GM12878 (cell line): ENCODE measurements at regions not wholly inside any gene's neighbourhood (a gene's known extent, or its start where the extent isn't known, plus 50 kb on each side); places are given as distances from the start of the nearest gene placed in this dataset.

ENCODE experiments used
- ATAC-seq: fragments of 200-7000 bp; cut with Tn5 transposase; 3 replicates; pipeline ENCODE4 v1.9.1; 2020; ENCODE audit warnings: mild to moderate bottlenecking, moderate library complexity
- BruUV-seq: library from RNA; stranded (reverse); fragments of 400-500 nt; replicated peaks from 2 replicates; lab custom pipeline; 2021; lab: Mats Ljungman, UMichigan
- CTCF ChIA-PET: fragments of 300-600 bp; sonication (Branson Sonifier 250); formaldehyde crosslinking; extraction: SDS; loops from one replicate; lab custom pipeline; 2021; ENCODE audit warnings: inconsistent platforms; lab: Yijun Ruan, JAX
- POLR2A ChIA-PET: fragments of 350-600 bp; formaldehyde crosslinking; extraction: SDS; loops from one replicate; lab custom pipeline; 2021; ENCODE audit warnings: inconsistent platforms; lab: Charles Lee
- RAD21 ChIA-PET: fragments of 300-600 bp; sonication (Branson Sonifier 250); formaldehyde crosslinking; loops from one replicate; lab custom pipeline; 2023; ENCODE audit warnings: antibody characterized with exemption; ENCODE audit not compliant: unreplicated experiment; lab: Charles Lee
- SMC1A ChIA-PET: fragments of 300-600 bp; sonication (Branson Sonifier 250); formaldehyde crosslinking; loops from one replicate; lab custom pipeline; 2023; ENCODE audit not compliant: unreplicated experiment, uncharacterized antibody; lab: Charles Lee
- DNase-seq: peaks from one replicate; pipeline ENCODE4 v3.0.0-alpha.2; 2011; ENCODE audit warnings: low read depth, low spot score
- FAIRE-seq: peaks from 3 replicates; lab custom pipeline; 2011; peaks lifted over from hg19 to GRCh38; lab: Jason Lieb, UNC
- H2AFZ ChIP-seq: 2 replicates; pipeline ENCODE4 v1.6.0; 2011; ENCODE audit warnings: low read depth, low read length, control low read depth; ENCODE audit not compliant: control insufficient read depth
- H3K27ac ChIP-seq: 2 replicates; pipeline ENCODE4 v1.5.1; 2011; ENCODE audit warnings: control low read depth; ENCODE audit not compliant: control insufficient read depth, insufficient read depth
- H3K27me3 ChIP-seq, 2 experiments: replicated peaks in 1 of 2; 2 replicates each; pipeline versions ENCODE4 v1.6.0 to v1.6.1; 2011; ENCODE audit warnings: low read length in 1 of 2; ENCODE audit not compliant: control insufficient read depth in 2 of 2, insufficient read depth in 2 of 2
- H3K36me3 ChIP-seq, 2 experiments: 2 replicates each; pipeline ENCODE4 v1.5.1; 2011; ENCODE audit warnings: low read length in 1 of 2; ENCODE audit not compliant: control insufficient read depth in 2 of 2, insufficient read depth in 2 of 2
- H3K4me1 ChIP-seq: 2 replicates; pipeline ENCODE4 v1.6.1; 2011; ENCODE audit warnings: mild to moderate bottlenecking, low read length, moderate library complexity, mixed read lengths; ENCODE audit not compliant: control insufficient read depth, insufficient read depth
- H3K4me2 ChIP-seq: 2 replicates; pipeline ENCODE4 v1.6.0; 2011; ENCODE audit warnings: control low read depth; ENCODE audit not compliant: control insufficient read depth, insufficient read depth
- H3K4me3 ChIP-seq: fragments of 200-600 bp; sonication (generic); 2 replicates; pipeline ENCODE4 v1.5.1; 2016
- H3K79me2 ChIP-seq: 2 replicates; pipeline ENCODE4 v1.6.0; 2011; ENCODE audit warnings: low read length; ENCODE audit not compliant: control insufficient read depth, insufficient read depth
- H3K9ac ChIP-seq: 2 replicates; pipeline ENCODE4 v1.8.0; 2011; ENCODE audit warnings: low read length, control low read depth, mixed read lengths; ENCODE audit not compliant: control insufficient read depth, insufficient read depth
- H3K9me3 ChIP-seq: replicated peaks from 3 replicates; pipeline ENCODE4 v1.5.1; 2011; ENCODE audit warnings: mild to moderate bottlenecking, low read length; ENCODE audit not compliant: control insufficient read depth, insufficient read depth
- H4K20me1 ChIP-seq: 2 replicates; pipeline ENCODE4 v1.6.0; 2011; ENCODE audit not compliant: control insufficient read depth, insufficient read depth
- CBX5 ChIP-seq: sonication (generic); IDR thresholded peaks from 2 replicates; pipeline ENCODE4 v1.6.1; 2016; ENCODE audit warnings: low read depth, moderate library complexity, mild to moderate bottlenecking, inconsistent platforms
- FOXK2 ChIP-seq: fragments of 450-650 bp; IDR thresholded peaks from 2 replicates; pipeline ENCODE4 v1.6.1; 2017; ENCODE audit warnings: mild to moderate bottlenecking, moderate library complexity
- GABPA ChIP-seq: IDR thresholded peaks from 2 replicates; pipeline ENCODE4 v1.6.1; 2014; ENCODE audit warnings: antibody characterized with exemption, low read depth, mild to moderate bottlenecking, inconsistent platforms
- GATAD2B ChIP-seq: fragments of 450-650 bp; conservative IDR thresholded peaks from 2 replicates; pipeline ENCODE4 v1.6.1; 2017; ENCODE audit warnings: low read depth, mild to moderate bottlenecking, moderate library complexity
- HDAC2 ChIP-seq: fragments of 200-600 bp; sonication (generic); IDR thresholded peaks from 2 replicates; pipeline ENCODE4 v1.6.1; 2017
- KDM1A ChIP-seq: fragments of 200-600 bp; sonication (generic); IDR thresholded peaks from 2 replicates; pipeline ENCODE4 v1.6.1; 2016; ENCODE audit warnings: borderline replicate concordance
- MEF2B ChIP-seq: fragments of 450-650 bp; IDR thresholded peaks from 2 replicates; pipeline ENCODE4 v1.6.1; 2018; ENCODE audit warnings: mild to moderate bottlenecking, moderate library complexity; ENCODE audit not compliant: partially characterized antibody, poor library complexity, severe bottlenecking
- NFYA ChIP-seq: IDR thresholded peaks from 2 replicates; pipeline ENCODE4 v1.6.1; 2011; ENCODE audit warnings: low read depth, mild to moderate bottlenecking, low read length, improper control_type of control experiment, borderline replicate concordance
- RAD51 ChIP-seq: fragments of 450-650 bp; IDR thresholded peaks from 2 replicates; pipeline ENCODE4 v1.6.1; 2016; ENCODE audit warnings: moderate library complexity, mild to moderate bottlenecking, inconsistent platforms
- SIN3A ChIP-seq: IDR thresholded peaks from 2 replicates; pipeline ENCODE4 v1.6.1; 2012; ENCODE audit warnings: low read depth, low read length, improper control_type of control experiment
- SREBF2 ChIP-seq: IDR thresholded peaks from 2 replicates; pipeline ENCODE4 v1.6.1; 2012; ENCODE audit warnings: mild to moderate bottlenecking, low read length
- TBL1XR1 ChIP-seq: IDR thresholded peaks from 2 replicates; pipeline ENCODE4 v1.6.1; 2012; ENCODE audit warnings: low read depth, low read length, improper control_type of control experiment
- TCF12 ChIP-seq: IDR thresholded peaks from 2 replicates; pipeline ENCODE4 v1.6.1; 2011; ENCODE audit warnings: low read depth, mild to moderate bottlenecking, low read length
- ZNF622 ChIP-seq: fragments of 450-650 bp; IDR thresholded peaks from 2 replicates; pipeline ENCODE4 v1.6.1; 2017; ENCODE audit warnings: mild to moderate bottlenecking, inconsistent platforms
- in situ Hi-C: fragments of 300-500 bp; cut with MboI; formaldehyde crosslinking; loops from 9 replicates; pipeline ENCODE4 v1.14.3; 2018; ENCODE audit warnings: mixed read lengths
- intact Hi-C: fragments of 100-400 bp; cut with micrococcal nuclease; formaldehyde crosslinking; loops from one replicate; pipeline ENCODE4 v1.14.2; 2022; ENCODE audit not compliant: unreplicated experiment
- TF ChIP-seq, protein P1 (sequence below): fragments of 450-650 bp; formaldehyde crosslinking; IDR thresholded peaks from 2 replicates; pipeline ENCODE4 v1.5.0; 2022; ENCODE audit warnings: mild to moderate bottlenecking, missing genetic modification characterization
- TF ChIP-seq, protein P2 (sequence below): IDR thresholded peaks from 2 replicates; pipeline ENCODE4 v1.6.1; 2012; ENCODE audit warnings: mild to moderate bottlenecking, low read depth, low read length
- TF ChIP-seq, protein P3 (sequence below): IDR thresholded peaks from 2 replicates; pipeline ENCODE4 v1.6.1; 2011; ENCODE audit warnings: low read depth, mild to moderate bottlenecking, low read length, moderate library complexity, borderline replicate concordance; ENCODE audit errors: extremely low read depth

GRCh38 chr2:30084915-30085314 is 61.9 kb upstream of the YPEL5 start (continued):
- TF ChIP-seq RAD51 = no peak
- TF ChIP-seq, protein P1, sequence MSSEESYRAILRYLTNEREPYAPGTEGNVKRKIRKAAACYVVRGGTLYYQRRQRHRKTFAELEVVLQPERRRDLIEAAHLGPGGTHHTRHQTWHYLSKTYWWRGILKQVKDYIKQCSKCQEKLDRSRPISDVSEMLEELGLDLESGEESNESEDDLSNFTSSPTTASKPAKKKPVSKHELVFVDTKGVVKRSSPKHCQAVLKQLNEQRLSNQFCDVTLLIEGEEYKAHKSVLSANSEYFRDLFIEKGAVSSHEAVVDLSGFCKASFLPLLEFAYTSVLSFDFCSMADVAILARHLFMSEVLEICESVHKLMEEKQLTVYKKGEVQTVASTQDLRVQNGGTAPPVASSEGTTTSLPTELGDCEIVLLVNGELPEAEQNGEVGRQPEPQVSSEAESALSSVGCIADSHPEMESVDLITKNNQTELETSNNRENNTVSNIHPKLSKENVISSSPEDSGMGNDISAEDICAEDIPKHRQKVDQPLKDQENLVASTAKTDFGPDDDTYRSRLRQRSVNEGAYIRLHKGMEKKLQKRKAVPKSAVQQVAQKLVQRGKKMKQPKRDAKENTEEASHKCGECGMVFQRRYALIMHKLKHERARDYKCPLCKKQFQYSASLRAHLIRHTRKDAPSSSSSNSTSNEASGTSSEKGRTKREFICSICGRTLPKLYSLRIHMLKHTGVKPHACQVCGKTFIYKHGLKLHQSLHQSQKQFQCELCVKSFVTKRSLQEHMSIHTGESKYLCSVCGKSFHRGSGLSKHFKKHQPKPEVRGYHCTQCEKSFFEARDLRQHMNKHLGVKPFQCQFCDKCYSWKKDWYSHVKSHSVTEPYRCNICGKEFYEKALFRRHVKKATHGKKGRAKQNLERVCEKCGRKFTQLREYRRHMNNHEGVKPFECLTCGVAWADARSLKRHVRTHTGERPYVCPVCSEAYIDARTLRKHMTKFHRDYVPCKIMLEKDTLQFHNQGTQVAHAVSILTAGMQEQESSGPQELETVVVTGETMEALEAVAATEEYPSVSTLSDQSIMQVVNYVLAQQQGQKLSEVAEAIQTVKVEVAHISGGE (CRISPR knock-in tag) = no peak

DNA sequence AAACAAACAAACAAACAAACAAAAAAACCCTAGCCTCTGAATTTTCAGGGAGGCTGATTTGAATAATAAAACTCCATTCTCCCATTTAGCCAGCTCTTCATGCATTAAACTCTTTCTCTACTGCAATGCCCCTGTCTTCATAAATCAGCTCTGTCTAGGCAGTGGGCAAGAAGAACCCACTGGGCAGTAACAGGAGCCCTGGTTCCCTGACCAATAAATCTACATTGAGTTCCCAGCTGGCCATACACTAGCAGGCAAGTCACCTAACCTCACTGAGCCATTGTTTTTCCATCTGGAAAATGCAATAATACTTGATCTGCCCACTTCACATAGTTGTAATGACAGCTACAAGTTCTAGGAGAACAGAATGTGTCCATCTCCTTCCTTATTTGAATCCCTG is 57.6 kb upstream of the YPEL5 start:
- Histone ChIP-seq H2AFZ (no peak overlapping the region), H3K27me3 (no peaks in the 10 kb centered on the region; a peak in 1 of 4 replicates), H3K27ac (no peak overlapping the region), H3K36me3 (no peaks in the 10 kb centered on the region), H3K4me2 (no peak overlapping the region), H4K20me1 (no peaks in the 10 kb centered on the region), H3K79me2 (no peaks in the 10 kb centered on the region), H3K4me3 (no peak overlapping the region), H3K4me1 (no peaks in the 10 kb centered on the region), H3K9ac (no peak overlapping the region), H3K9me3 (no peaks in the 10 kb centered on the region)
- in situ Hi-C loops (no loop called here), intact Hi-C loops (no loop called here)
- BruUV-seq = no TSS peak
- CTCF ChIA-PET = interaction anchor here (1.4 to 4.2 kb wide), 8 partner anchors 12 to 622 kb away, joined by 3 to 85 read pairs (median 13); no protein-coding TSS in a partner anchor
- RAD21 ChIA-PET = interaction anchor here (1.3 kb wide), 1 partner anchor 75 kb away, joined by 5 read pairs; no protein-coding TSS in a partner anchor
- DNase-seq (no peak), FAIRE-seq (no peak), ATAC-seq (no peak)
- POLR2A ChIA-PET = no interaction called here
- SMC1A ChIA-PET = interaction anchor here (2.1 to 3.5 kb wide), 2 partner anchors 26 to 622 kb away, joined by 4 to 17 read pairs; no protein-coding TSS in a partner anchor
- TF ChIP-seq FOXK2 (no peak), KDM1A (no peak), TCF12 (no peak), GABPA (no peak), ZNF622 (no peak), TBL1XR1 (no peak), GATAD2B (no peak), CBX5 (no peak), HDAC2 (no peak), NFYA (no peak), SREBF2 (no peak), SIN3A (no peak), MEF2B (no peak)
- TF ChIP-seq, protein P2, sequence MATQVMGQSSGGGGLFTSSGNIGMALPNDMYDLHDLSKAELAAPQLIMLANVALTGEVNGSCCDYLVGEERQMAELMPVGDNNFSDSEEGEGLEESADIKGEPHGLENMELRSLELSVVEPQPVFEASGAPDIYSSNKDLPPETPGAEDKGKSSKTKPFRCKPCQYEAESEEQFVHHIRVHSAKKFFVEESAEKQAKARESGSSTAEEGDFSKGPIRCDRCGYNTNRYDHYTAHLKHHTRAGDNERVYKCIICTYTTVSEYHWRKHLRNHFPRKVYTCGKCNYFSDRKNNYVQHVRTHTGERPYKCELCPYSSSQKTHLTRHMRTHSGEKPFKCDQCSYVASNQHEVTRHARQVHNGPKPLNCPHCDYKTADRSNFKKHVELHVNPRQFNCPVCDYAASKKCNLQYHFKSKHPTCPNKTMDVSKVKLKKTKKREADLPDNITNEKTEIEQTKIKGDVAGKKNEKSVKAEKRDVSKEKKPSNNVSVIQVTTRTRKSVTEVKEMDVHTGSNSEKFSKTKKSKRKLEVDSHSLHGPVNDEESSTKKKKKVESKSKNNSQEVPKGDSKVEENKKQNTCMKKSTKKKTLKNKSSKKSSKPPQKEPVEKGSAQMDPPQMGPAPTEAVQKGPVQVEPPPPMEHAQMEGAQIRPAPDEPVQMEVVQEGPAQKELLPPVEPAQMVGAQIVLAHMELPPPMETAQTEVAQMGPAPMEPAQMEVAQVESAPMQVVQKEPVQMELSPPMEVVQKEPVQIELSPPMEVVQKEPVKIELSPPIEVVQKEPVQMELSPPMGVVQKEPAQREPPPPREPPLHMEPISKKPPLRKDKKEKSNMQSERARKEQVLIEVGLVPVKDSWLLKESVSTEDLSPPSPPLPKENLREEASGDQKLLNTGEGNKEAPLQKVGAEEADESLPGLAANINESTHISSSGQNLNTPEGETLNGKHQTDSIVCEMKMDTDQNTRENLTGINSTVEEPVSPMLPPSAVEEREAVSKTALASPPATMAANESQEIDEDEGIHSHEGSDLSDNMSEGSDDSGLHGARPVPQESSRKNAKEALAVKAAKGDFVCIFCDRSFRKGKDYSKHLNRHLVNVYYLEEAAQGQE = no peak
- TF ChIP-seq, protein P3, sequence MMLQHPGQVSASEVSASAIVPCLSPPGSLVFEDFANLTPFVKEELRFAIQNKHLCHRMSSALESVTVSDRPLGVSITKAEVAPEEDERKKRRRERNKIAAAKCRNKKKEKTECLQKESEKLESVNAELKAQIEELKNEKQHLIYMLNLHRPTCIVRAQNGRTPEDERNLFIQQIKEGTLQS = no peak
